ENCODE measurements at regions not wholly inside any gene's neighbourhood (a gene's known extent, or its start where the extent isn't known, plus 50 kb on each side); places are given as distances from the start of the nearest gene placed in this dataset.

- POLR2A ChIA-PET = no interaction called here
Measured at GRCh38 chr13:111398196-111398595, 77.8 kb downstream of the TEX29 start.

GRCh38 chr13:111398715-111399299 lies 78.4 kb downstream of the TEX29 start:
- Histone ChIP-seq H3K4me2 (no peak overlapping the region), H3F3A (replicated peaks; ENCODE audit: insufficient read depth) (no peaks in the 10 kb centered on the region), H4K20me1 (ENCODE audit: insufficient read depth) (no peaks in the 10 kb centered on the region), H3K9me3 (no peaks in the 10 kb centered on the region), H3K27me3 (ENCODE audit: insufficient read depth) (peaks cover 17% of the 10 kb centered on the region; the same call in 1 of the 2 replicates), H3K79me2 (ENCODE audit: insufficient read depth) (no peaks in the 10 kb centered on the region), H3K27ac (ENCODE audit: low read depth in 2 of 2, low read length in 1 of 2) (no peak overlapping the region), H3K9me2 (no peaks in the 10 kb centered on the region), H3K4me3 (ENCODE audit: low read depth in 2 of 2, low read length in 1 of 2) (no peak overlapping the region), H2AFZ (ENCODE audit: low read depth) (no peak overlapping the region), H3K4me1 (ENCODE audit: control insufficient read depth in 1 of 2, insufficient read depth in 2 of 2, low read depth in 1 of 2, low read length in 1 of 2) (no peaks in the 10 kb centered on the region), H3K36me3 (replicated peaks in 1 of 2; ENCODE audit: control insufficient read depth in 1 of 2, insufficient read depth in 2 of 2, low read length in 1 of 2) (no peaks in the 10 kb centered on the region), H3K9ac (no peak overlapping the region)
- TF ChIP-seq ZBTB33 (IDR thresholded peaks at IDR 0.05; ENCODE audit: borderline replicate concordance, low read depth) (no peak), RAD21 (IDR thresholded peaks at IDR 0.05; ENCODE audit: low read length) (peak; percentile 39), RXRA (IDR thresholded peaks at IDR 0.05; ENCODE audit: borderline replicate concordance, low read depth) (no peak), JUND (IDR thresholded peaks at IDR 0.05) (no peak)
- 48% methylated on average over 16 of the region's 18 CpGs for WGBS (ENCODE audit: low lambda C conversion rate)
- ChIA-PET POLR2A (no interaction called here), CTCF (interaction anchor here (1.3 to 1.6 kb wide), 2 partner anchors 30 to 331 kb away, joined by 6 read pairs; no protein-coding TSS in a partner anchor)
- no peak for DNase-seq

More at GRCh38 chr13:111398196-111398595, 77.8 kb downstream of the TEX29 start:
- Histone ChIP-seq H3K9ac (no peak overlapping the region), H3K9me2 (no peaks in the 10 kb centered on the region), H3K27ac (ENCODE audit: low read depth in 2 of 2, low read length in 1 of 2) (no peak overlapping the region), H3K9me3 (no peaks in the 10 kb centered on the region), H3K4me3 (ENCODE audit: low read depth in 2 of 2, low read length in 1 of 2) (no peak overlapping the region), H3K27me3 (ENCODE audit: insufficient read depth) (peaks cover 12% of the 10 kb centered on the region; the same call in 1 of the 2 replicates), H3K36me3 (replicated peaks in 1 of 2; ENCODE audit: control insufficient read depth in 1 of 2, insufficient read depth in 2 of 2, low read length in 1 of 2) (no peaks in the 10 kb centered on the region), H4K20me1 (ENCODE audit: insufficient read depth) (no peaks in the 10 kb centered on the region), H3K79me2 (ENCODE audit: insufficient read depth) (no peaks in the 10 kb centered on the region), H3K4me2 (no peak overlapping the region), H2AFZ (ENCODE audit: low read depth) (no peak overlapping the region), H3F3A (replicated peaks; ENCODE audit: insufficient read depth) (no peaks in the 10 kb centered on the region), H3K4me1 (ENCODE audit: control insufficient read depth in 1 of 2, insufficient read depth in 2 of 2, low read depth in 1 of 2, low read length in 1 of 2) (peaks cover 0 to 3% of the 10 kb centered on the region in 2 experiments; a peak in 1 of 4 replicates)
- CTCF ChIA-PET = no interaction called here
- no peak for DNase-seq
- TF ChIP-seq YY1 (IDR thresholded peaks at IDR 0.05; ENCODE audit: low read depth) (no peak), TEAD4 (IDR thresholded peaks at IDR 0.05; ENCODE audit: borderline replicate concordance, insufficient read depth) (no peak), EZH2phosphoT487 (IDR thresholded peaks at IDR 0.05; ENCODE audit: borderline replicate concordance, low read depth) (no peak), PBX3 (IDR thresholded peaks at IDR 0.05) (no peak), NFIC (IDR thresholded peaks at IDR 0.05; ENCODE audit: borderline replicate concordance) (no peak), MEF2A (IDR thresholded peaks at IDR 0.05; ENCODE audit: borderline replicate concordance, low read depth) (no peak), FOXJ3 (CRISPR knock-in tag; IDR thresholded peaks at IDR 0.05) (no peak), USF2 (IDR thresholded peaks at IDR 0.05; ENCODE audit: borderline replicate concordance, low read depth, low read length) (no peak), RAD21 (IDR thresholded peaks at IDR 0.05; ENCODE audit: low read length) (no peak), SMC3 (IDR thresholded peaks at IDR 0.05; ENCODE audit: low read depth, low read length) (no peak), ELF1 (IDR thresholded peaks at IDR 0.05) (no peak), RXRA (IDR thresholded peaks at IDR 0.05; ENCODE audit: borderline replicate concordance, low read depth) (no peak), TAF1 (IDR thresholded peaks at IDR 0.05; ENCODE audit: borderline replicate concordance, low read depth, low read length) (no peak), FOSL2 (IDR thresholded peaks at IDR 0.05; ENCODE audit: borderline replicate concordance, low read depth) (no peak), SIN3A (IDR thresholded peaks at IDR 0.05; ENCODE audit: borderline replicate concordance, low read depth, low read length) (no peak), JUND (IDR thresholded peaks at IDR 0.05) (no peak), TCF12 (IDR thresholded peaks at IDR 0.05) (no peak), USF1 (IDR thresholded peaks at IDR 0.05; ENCODE audit: borderline replicate concordance, low read depth) (no peak), EP300 (IDR thresholded peaks at IDR 0.05; ENCODE audit: borderline replicate concordance in 1 of 2, low read depth in 1 of 2, low read length in 1 of 2) (no peak), GATA2 (CRISPR knock-in tag; IDR thresholded peaks at IDR 0.05) (no peak)
- 39% methylated on average over 3 of the region's 3 CpGs for WGBS (ENCODE audit: low lambda C conversion rate)

All from SK-N-SH (cell line).